Activated CD8-positive, alpha-beta T cell treated with anti-CD3 and anti-CD28 coated beads for 36 hours (primary cell): ENCODE measurements at regions not wholly inside any gene's neighbourhood (a gene's known extent, or its start where the extent isn't known, plus 50 kb on each side); places are given as distances from the start of the nearest gene placed in this dataset.

Experiments
- ATAC-seq: fragments of 200-7000 bp; cut with Tn5 transposase; one replicate; pipeline ENCODE4 v1.10.0; 2021; ENCODE audit warnings: mild to moderate bottlenecking, moderate library complexity
- CTCF ChIA-PET: fragments of 350-600 bp; sonication (Branson Sonifier 250); formaldehyde crosslinking; loops from one replicate; lab custom pipeline; 2021; ENCODE audit warnings: antibody characterized with exemption; lab: Charles Lee
- POLR2A ChIA-PET: fragments of 350-600 bp; sonication (Branson Sonifier 250); formaldehyde crosslinking; loops from one replicate; lab custom pipeline; 2021; ENCODE audit warnings: antibody characterized with exemption; lab: Charles Lee
- DNase-seq: peaks from one replicate; pipeline ENCODE4 v3.0.0-alpha.2; 2020
- H3K27ac Mint-ChIP-seq: one replicate; pipeline ENCODE4 v1.8.0; 2021; ENCODE audit warnings: mild to moderate bottlenecking, mixed read lengths
- H3K27me3 Mint-ChIP-seq: one replicate; pipeline ENCODE4 v1.8.0; 2021; ENCODE audit warnings: mixed read lengths
- H3K36me3 Mint-ChIP-seq: one replicate; pipeline ENCODE4 v1.8.0; 2021; ENCODE audit warnings: low read depth, mixed read lengths
- H3K4me1 Mint-ChIP-seq: one replicate; pipeline ENCODE4 v1.8.0; 2021; ENCODE audit warnings: low read depth, mixed read lengths
- H3K4me3 Mint-ChIP-seq: one replicate; pipeline ENCODE4 v1.8.0; 2021; ENCODE audit warnings: mild to moderate bottlenecking, moderate library complexity, mixed read lengths
- H3K9me3 Mint-ChIP-seq: one replicate; pipeline ENCODE4 v1.8.0; 2021; ENCODE audit warnings: mixed read lengths
- intact Hi-C: fragments of 100-400 bp; cut with micrococcal nuclease; formaldehyde crosslinking; loops from one replicate; pipeline ENCODE4 v1.10.0; 2022
- TF ChIP-seq, protein P1 (sequence below): fragments of 200-600 bp; IDR thresholded peaks from one replicate; pipeline ENCODE4 v1.8.0; 2022; ENCODE audit warnings: antibody characterized with exemption, mild to moderate bottlenecking

GRCh38 chr1:91075233-91076135, 53.6 kb upstream of the ZNF644 start:
- ChIA-PET CTCF (interaction anchor here (1.7 kb wide), 1 partner anchor 11 kb away, joined by 6 read pairs; no protein-coding TSS in a partner anchor), POLR2A (no interaction called here)
- no peak overlapping the region for H3K27ac Mint-ChIP-seq
- TF ChIP-seq, protein P1, sequence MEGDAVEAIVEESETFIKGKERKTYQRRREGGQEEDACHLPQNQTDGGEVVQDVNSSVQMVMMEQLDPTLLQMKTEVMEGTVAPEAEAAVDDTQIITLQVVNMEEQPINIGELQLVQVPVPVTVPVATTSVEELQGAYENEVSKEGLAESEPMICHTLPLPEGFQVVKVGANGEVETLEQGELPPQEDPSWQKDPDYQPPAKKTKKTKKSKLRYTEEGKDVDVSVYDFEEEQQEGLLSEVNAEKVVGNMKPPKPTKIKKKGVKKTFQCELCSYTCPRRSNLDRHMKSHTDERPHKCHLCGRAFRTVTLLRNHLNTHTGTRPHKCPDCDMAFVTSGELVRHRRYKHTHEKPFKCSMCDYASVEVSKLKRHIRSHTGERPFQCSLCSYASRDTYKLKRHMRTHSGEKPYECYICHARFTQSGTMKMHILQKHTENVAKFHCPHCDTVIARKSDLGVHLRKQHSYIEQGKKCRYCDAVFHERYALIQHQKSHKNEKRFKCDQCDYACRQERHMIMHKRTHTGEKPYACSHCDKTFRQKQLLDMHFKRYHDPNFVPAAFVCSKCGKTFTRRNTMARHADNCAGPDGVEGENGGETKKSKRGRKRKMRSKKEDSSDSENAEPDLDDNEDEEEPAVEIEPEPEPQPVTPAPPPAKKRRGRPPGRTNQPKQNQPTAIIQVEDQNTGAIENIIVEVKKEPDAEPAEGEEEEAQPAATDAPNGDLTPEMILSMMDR, result no peak
- peaks cover 5% of the 10 kb centered on the region for H3K27me3 Mint-ChIP-seq
- DNase-seq, result no peak
- H3K4me1 Mint-ChIP-seq, result no peaks in the 10 kb centered on the region
- no peaks in the 10 kb centered on the region for H3K36me3 Mint-ChIP-seq
- intact Hi-C loops, result no loop called here
- H3K4me3 Mint-ChIP-seq, result no peak overlapping the region
- no peaks in the 10 kb centered on the region for H3K9me3 Mint-ChIP-seq
- no peak for ATAC-seq

- Mint-ChIP-seq H3K27me3 (peaks cover 11% of the 10 kb centered on the region), H3K4me1 (no peaks in the 10 kb centered on the region), H3K9me3 (no peaks in the 10 kb centered on the region), H3K36me3 (no peaks in the 10 kb centered on the region), H3K27ac (no peak overlapping the region), H3K4me3 (no peak overlapping the region)
- TF ChIP-seq, protein P1, result no peak
- ChIA-PET CTCF (no interaction called here), POLR2A (no interaction called here)
- intact Hi-C loops, result no loop called here
- DNase-seq, result no peak
- ATAC-seq, result no peak
Measured at GRCh38 chr1:91073299-91073698, 51.5 kb upstream of the ZNF644 start.

DNA sequence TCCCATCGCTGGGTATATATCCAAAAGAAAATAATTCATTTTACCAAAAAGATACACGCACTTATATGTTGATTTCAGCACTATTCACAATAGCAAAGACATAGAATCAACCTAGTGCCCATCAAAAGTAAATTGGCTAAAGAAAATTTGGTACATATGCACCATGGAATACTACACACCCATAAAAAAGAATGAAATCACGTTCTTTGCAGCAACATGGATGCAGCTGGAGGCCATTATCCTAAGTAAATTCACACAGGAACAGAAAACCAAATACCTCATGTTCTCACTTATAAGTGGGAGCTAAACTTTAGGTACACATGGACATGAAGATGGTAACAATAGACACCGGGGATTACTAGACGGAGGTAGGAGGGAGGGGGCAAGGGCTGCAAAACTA, 50.0 kb upstream of the ZNF644 start:
- CTCF ChIA-PET, result no interaction called here
- ATAC-seq, result no peak
- no peaks in the 10 kb centered on the region for H3K36me3 Mint-ChIP-seq

More for the DNA sequence above, 50.0 kb upstream of the ZNF644 start:
- TF ChIP-seq, protein P1, result no peak
- H3K27me3 Mint-ChIP-seq, result peaks cover 13% of the 10 kb centered on the region
- no peak overlapping the region for H3K4me3 Mint-ChIP-seq
- POLR2A ChIA-PET, result no interaction called here
- H3K4me1 Mint-ChIP-seq, result no peaks in the 10 kb centered on the region
- no peak overlapping the region for H3K27ac Mint-ChIP-seq
- no peak for DNase-seq
- intact Hi-C loops, result no loop called here
- no peaks in the 10 kb centered on the region for H3K9me3 Mint-ChIP-seq
